Stomach smooth muscle (tissue), 2 donors: ENCODE measurements at regions not wholly inside any gene's neighbourhood (a gene's known extent, or its start where the extent isn't known, plus 50 kb on each side); places are given as distances from the start of the nearest gene placed in this dataset.

Experiments
- H3K27ac ChIP-seq: one replicate; pipeline ENCODE4 v1.7.0; 2013; ENCODE audit warnings: mild to moderate bottlenecking, low read length, inconsistent platforms
- H3K27me3 ChIP-seq, 2 donors: one replicate each; pipeline ENCODE4 v1.7.0; 2013; ENCODE audit warnings: low read length in 2 of 2; ENCODE audit not compliant: insufficient read depth in 2 of 2, control insufficient read depth in 1 of 2
- H3K36me3 ChIP-seq, 2 donors: one replicate each; pipeline ENCODE4 v1.7.0; 2013; ENCODE audit warnings: low read length in 2 of 2; ENCODE audit not compliant: control insufficient read depth in 2 of 2, insufficient read depth in 2 of 2
- H3K4me1 ChIP-seq: one replicate; pipeline ENCODE4 v1.7.0; 2013; ENCODE audit warnings: low read length; ENCODE audit not compliant: control insufficient read depth, insufficient read depth
- H3K4me3 ChIP-seq, 2 donors: one replicate each; pipeline ENCODE4 v1.7.0; 2013; ENCODE audit warnings: low read length in 2 of 2
- H3K9ac ChIP-seq, 2 donors: one replicate each; pipeline ENCODE4 v1.7.0; 2013; ENCODE audit warnings: low read length in 2 of 2, mild to moderate bottlenecking in 1 of 2
- H3K9me3 ChIP-seq, 2 donors: one replicate each; pipeline ENCODE4 v1.7.0; 2013; ENCODE audit warnings: low read length in 2 of 2; ENCODE audit not compliant: control insufficient read depth in 2 of 2
- donor health status: healthy.
- donor health status: Pancreatic carcinoma.

DNA sequence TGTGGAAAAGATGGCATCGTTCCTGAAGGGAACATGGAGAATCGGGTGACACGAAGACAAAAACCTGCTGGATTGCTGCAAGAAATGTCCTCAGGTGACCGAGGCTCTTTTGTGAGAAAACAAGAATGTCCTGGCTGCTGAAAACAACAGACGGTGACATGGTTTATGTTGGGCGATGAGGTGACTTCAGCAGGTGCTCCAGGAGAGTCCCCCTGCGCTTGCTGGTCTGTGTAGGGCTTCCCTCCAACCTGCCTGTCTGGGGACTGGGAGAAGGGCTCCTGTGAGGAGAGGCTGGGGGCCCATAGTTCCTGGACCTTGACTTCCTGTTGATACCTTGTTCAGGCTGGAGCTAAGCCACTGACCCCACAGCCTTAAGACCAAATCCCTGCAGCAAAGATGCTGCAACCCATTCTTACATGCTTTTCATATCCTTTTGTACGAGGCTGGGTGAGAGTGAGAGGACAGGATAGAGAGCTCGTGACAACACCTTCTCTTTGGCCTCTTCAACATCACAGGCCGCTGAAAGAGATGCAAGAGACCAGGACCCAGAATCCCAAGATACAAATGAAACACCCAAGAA lies 134.8 kb downstream of the CD83 start:
- no peaks in the 10 kb centered on the region for H3K9me3 ChIP-seq
- H3K4me1 ChIP-seq, result no peaks in the 10 kb centered on the region
- H3K27me3 ChIP-seq, result no peaks in the 10 kb centered on the region
- no peaks in the 10 kb centered on the region for H3K36me3 ChIP-seq
- no peak overlapping the region for H3K4me3 ChIP-seq
- H3K27ac ChIP-seq, result no peak overlapping the region
- no peak overlapping the region for H3K9ac ChIP-seq

DNA sequence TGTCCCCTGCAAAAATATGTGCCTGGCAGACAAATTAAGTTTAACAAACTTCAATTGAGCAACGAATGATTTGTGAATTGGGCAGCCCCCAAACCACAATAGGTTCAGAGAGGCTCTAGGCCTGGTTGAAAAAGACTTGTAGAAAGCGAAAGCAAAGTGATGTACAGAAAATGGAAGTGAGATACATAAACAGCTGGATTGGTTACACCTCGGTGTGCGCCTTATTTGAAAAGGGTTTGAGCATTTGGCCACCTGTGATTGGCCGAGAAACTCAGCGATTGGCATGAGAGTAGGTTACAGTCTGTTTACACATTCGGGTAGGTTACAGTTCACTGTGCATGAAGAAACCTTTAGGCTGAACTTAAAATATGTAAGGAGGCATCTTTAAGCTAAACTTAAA lies 136.9 kb downstream of the CD83 start:
- Histone ChIP-seq H3K9ac (no peak overlapping the region), H3K4me3 (no peak overlapping the region), H3K27ac (no peak overlapping the region)

DNA sequence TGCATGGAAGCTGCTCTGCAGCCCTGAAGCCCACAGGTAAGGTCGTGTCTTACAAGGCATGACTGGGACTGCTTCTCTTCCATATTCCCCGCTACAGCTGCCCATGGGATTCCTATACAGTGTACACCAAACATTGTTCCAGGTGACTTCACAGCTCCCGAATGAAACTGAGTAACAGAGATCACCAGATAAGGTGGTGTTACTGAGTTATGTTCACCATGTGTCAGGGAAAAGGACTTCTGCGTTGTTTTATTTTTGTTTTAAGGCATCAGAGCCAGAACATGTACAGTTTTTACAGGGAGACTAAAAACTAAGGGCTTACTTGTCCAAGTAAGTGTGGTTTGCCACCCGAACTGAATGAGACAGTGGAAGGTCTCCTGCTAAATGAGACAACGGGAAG lies 138.3 kb downstream of the CD83 start:
- no peaks in the 10 kb centered on the region for H3K9me3 ChIP-seq
- H3K27me3 ChIP-seq, result no peaks in the 10 kb centered on the region
- no peaks in the 10 kb centered on the region for H3K4me1 ChIP-seq

More for the DNA sequence above, 136.9 kb downstream of the CD83 start:
- Histone ChIP-seq H3K27me3 (no peaks in the 10 kb centered on the region), H3K9me3 (no peaks in the 10 kb centered on the region), H3K36me3 (no peaks in the 10 kb centered on the region), H3K4me1 (no peaks in the 10 kb centered on the region)

GRCh38 chr6:14258117-14258516 lies 140.5 kb downstream of the CD83 start:
- Histone ChIP-seq H3K4me1 (no peaks in the 10 kb centered on the region), H3K27me3 (no peaks in the 10 kb centered on the region), H3K9ac (no peak overlapping the region), H3K9me3 (no peaks in the 10 kb centered on the region), H3K4me3 (no peak overlapping the region), H3K36me3 (no peaks in the 10 kb centered on the region), H3K27ac (no peak overlapping the region)

More for the DNA sequence above, 138.3 kb downstream of the CD83 start:
- no peak overlapping the region for H3K27ac ChIP-seq
- H3K36me3 ChIP-seq, result no peaks in the 10 kb centered on the region
- no peak overlapping the region for H3K4me3 ChIP-seq
- H3K9ac ChIP-seq, result no peak overlapping the region

GRCh38 chr6:14258695-14259593 lies 141.4 kb downstream of the CD83 start:
- Histone ChIP-seq H3K9ac (no peak overlapping the region), H3K36me3 (no peaks in the 10 kb centered on the region), H3K4me1 (no peaks in the 10 kb centered on the region), H3K4me3 (no peak overlapping the region), H3K27me3 (no peaks in the 10 kb centered on the region), H3K27ac (no peak overlapping the region), H3K9me3 (peaks cover 2 to 3% of the 10 kb centered on the region in 2 donors)

- Histone ChIP-seq H3K4me1 (no peaks in the 10 kb centered on the region), H3K27me3 (no peaks in the 10 kb centered on the region), H3K36me3 (no peaks in the 10 kb centered on the region)
These were observed 142.1 kb downstream of the CD83 start for GRCh38 chr6:14259594-14260152.

DNA sequence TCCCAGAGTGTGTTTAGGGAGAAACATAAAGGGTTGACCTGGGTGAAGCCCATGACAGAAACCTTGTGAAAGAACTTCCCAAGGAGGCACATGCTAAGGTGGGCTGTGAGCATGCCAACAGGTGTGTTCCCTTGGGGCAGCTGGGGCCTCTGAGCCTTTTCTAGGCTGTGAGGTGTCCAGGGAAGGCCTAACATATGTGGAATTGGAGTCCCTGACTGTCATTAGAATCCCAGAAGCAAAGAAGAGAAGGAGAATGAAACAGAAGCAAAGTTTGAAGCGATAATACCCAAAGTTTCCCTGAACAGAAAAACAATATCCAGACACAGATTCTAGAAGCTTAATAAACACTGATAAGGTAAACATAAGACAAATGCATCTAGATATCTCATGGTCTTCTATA lies 143.3 kb downstream of the CD83 start:
- Histone ChIP-seq H3K27ac (no peak overlapping the region), H3K9me3 (peaks cover 7% of the 10 kb centered on the region in 2 donors), H3K27me3 (no peaks in the 10 kb centered on the region), H3K4me1 (no peaks in the 10 kb centered on the region), H3K9ac (no peak overlapping the region), H3K4me3 (no peak overlapping the region), H3K36me3 (no peaks in the 10 kb centered on the region)

More at GRCh38 chr6:14259594-14260152, 142.1 kb downstream of the CD83 start:
- no peak overlapping the region for H3K4me3 ChIP-seq
- peaks cover 7% of the 10 kb centered on the region in 2 donors for H3K9me3 ChIP-seq
- no peak overlapping the region for H3K27ac ChIP-seq
- no peak overlapping the region for H3K9ac ChIP-seq

DNA sequence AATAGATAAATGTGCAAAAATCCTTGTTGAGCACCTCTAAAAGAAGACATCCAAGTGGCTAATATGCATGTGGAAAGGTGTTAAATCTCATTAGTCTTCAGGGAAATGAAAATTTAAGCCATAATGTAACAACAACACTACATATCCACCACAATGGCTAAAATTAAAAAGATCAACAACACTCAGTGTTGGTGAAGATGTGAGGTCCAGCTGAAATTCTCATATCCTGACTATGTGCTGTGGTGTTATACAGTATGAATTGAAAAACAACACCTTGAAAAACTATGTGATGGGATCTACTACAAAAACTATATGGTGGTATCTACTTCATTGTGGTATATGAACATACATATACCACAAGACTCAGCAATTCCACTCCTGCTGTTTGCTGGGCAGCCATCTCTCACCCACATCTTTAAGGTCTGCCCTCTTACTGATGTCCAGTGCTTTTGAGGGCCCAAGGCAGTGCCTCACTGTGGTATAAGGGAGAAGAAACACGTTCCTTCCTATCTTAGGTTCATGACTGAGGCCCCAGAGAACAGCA lies 146.4 kb downstream of the CD83 start:
- H3K36me3 ChIP-seq, result no peaks in the 10 kb centered on the region
- H3K9me3 ChIP-seq, result peaks cover 7% of the 10 kb centered on the region in 2 donors
- H3K4me3 ChIP-seq, result no peak overlapping the region
- no peaks in the 10 kb centered on the region for H3K27me3 ChIP-seq
- H3K4me1 ChIP-seq, result no peaks in the 10 kb centered on the region
- H3K27ac ChIP-seq, result no peak overlapping the region
- no peak overlapping the region for H3K9ac ChIP-seq

- Histone ChIP-seq H3K9me3 (peaks cover 7% of the 10 kb centered on the region in 2 donors), H3K27ac (no peak overlapping the region), H3K4me1 (no peaks in the 10 kb centered on the region), H3K36me3 (no peaks in the 10 kb centered on the region), H3K9ac (no peak overlapping the region), H3K4me3 (no peak overlapping the region), H3K27me3 (no peaks in the 10 kb centered on the region)
These were observed 147.8 kb downstream of the CD83 start for GRCh38 chr6:14265049-14266021.

DNA sequence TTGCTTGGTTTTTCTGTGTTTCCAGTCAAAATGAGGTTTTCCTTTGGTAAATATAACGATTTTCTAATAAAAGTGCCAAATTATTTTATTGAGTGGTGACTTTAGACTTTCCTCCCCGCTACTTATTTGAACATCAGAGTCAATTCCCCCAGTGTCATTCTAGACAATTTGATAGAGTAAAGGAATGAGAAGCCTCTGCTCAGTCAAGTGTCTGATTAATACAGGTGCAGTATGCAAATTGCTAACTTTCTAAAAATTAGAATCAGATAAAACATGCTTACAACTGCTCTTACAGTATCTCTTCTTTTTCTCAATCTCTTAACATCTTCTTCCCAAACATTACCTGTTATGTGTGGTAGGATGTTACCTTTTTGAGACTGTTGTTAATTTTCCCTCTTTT lies 148.7 kb downstream of the CD83 start:
- Histone ChIP-seq H3K4me3 (no peak overlapping the region), H3K36me3 (no peaks in the 10 kb centered on the region), H3K27me3 (no peaks in the 10 kb centered on the region), H3K4me1 (no peaks in the 10 kb centered on the region), H3K27ac (no peak overlapping the region), H3K9ac (no peak overlapping the region), H3K9me3 (peaks cover 7% of the 10 kb centered on the region in 2 donors)
